PFSK-1 (cell line): ENCODE measurements at regions not wholly inside any gene's neighbourhood (a gene's known extent, or its start where the extent isn't known, plus 50 kb on each side); places are given as distances from the start of the nearest gene placed in this dataset.

Experiments
- POLR2AphosphoS5 ChIP-seq: IDR thresholded peaks from 2 replicates; pipeline ENCODE4 v1.6.1; 2012; ENCODE audit warnings: low read depth, mild to moderate bottlenecking, control low read depth, low read length, moderate library complexity
- SIN3A ChIP-seq: IDR thresholded peaks from 2 replicates; pipeline ENCODE4 v1.6.1; 2012; ENCODE audit warnings: mild to moderate bottlenecking, low read length, moderate library complexity, borderline replicate concordance; ENCODE audit not compliant: insufficient read depth

DNA sequence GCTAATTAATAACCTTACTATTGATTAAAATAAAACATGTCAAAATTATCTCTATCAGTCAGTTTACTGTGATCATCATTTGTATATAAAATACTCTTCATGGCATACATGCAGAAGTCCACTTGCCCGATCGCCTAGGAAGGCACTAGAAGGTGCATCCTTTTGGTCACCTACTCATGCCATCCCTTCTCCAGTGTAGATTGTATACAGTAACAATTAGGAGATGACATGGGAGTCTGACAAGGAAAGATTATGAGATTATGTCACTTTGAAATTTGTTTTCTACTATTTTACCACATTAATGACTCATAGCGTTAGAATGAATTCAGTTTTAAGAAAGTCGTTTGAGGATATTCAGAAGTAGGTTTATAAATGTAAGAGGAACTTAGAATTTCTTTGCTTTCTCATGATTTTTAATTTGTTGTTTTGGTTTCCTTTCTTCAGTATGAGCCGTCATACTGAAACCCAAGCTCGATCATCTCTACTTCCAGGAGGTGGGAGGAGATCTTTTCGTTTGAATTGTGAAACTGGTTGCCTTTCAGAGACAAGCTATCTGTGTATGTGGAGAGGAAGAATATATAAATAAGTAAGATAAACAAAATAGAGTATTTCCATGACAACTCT, 51.1 kb upstream of the UNC5C start:
- TF ChIP-seq POLR2AphosphoS5, result no peak
- no peak for TF ChIP-seq SIN3A
